ENCODE measurements at regions not wholly inside any gene's neighbourhood (a gene's known extent, or its start where the extent isn't known, plus 50 kb on each side); places are given as distances from the start of the nearest gene placed in this dataset.

DNA sequence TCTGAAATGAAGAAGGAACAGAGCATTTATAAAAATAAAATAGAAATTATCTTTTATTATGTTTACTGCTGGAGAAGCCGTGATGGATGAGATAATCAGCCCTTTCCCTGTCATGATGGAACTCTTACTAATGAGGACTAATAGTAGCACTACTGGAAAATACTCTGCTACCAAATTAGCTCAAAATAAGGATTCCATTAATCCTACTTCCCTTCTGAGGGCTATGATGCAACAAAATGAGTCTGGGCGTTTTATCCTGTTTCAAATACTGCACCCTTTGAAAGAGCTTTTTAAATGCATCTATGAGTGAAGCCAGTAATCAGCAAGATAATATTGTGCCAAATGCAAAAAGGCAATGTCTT is 59.3 kb upstream of the CARMIL1 start:
- no peak for DNase-seq
- Histone ChIP-seq H3K36me3 (no peaks in the 10 kb centered on the region), H3K9me3 (no peaks in the 10 kb centered on the region), H3K27me3 (no peaks in the 10 kb centered on the region), H3K4me1 (peaks cover 0 to 9% (median 8%) of the 10 kb centered on the region in 4 donors), H3K27ac (no peak overlapping the region), H3K4me3 (no peak overlapping the region)
- intact Hi-C loops (cut with DNase I; ENCODE audit: low total_unique reads) = no loop called here
- TF ChIP-seq, protein P1, sequence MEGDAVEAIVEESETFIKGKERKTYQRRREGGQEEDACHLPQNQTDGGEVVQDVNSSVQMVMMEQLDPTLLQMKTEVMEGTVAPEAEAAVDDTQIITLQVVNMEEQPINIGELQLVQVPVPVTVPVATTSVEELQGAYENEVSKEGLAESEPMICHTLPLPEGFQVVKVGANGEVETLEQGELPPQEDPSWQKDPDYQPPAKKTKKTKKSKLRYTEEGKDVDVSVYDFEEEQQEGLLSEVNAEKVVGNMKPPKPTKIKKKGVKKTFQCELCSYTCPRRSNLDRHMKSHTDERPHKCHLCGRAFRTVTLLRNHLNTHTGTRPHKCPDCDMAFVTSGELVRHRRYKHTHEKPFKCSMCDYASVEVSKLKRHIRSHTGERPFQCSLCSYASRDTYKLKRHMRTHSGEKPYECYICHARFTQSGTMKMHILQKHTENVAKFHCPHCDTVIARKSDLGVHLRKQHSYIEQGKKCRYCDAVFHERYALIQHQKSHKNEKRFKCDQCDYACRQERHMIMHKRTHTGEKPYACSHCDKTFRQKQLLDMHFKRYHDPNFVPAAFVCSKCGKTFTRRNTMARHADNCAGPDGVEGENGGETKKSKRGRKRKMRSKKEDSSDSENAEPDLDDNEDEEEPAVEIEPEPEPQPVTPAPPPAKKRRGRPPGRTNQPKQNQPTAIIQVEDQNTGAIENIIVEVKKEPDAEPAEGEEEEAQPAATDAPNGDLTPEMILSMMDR (IDR thresholded peaks at IDR 0.05) = no peak
- WGBS, 5 donors = 54 to 66% (median 62%) methylated on average over 2 of the region's 2 CpGs

DNA sequence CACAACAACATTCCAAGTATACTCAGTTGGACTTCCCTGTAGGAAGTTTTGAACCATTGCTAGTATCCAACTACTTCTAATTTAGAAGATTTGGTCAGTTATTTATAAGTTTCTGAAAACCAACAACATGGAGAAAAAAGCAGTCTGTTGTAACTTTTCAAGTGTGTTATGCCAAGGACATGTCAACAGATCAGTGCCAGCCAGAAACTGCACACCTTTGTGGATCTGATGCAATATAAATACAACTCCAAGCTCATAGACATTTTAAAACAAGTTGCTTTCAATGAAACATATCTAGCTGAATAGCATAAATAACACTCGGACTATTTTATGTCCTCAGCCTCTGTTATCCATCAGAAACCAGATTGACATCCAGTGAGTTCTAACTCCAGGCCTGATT is 58.3 kb upstream of the CARMIL1 start:
- intact Hi-C loops (cut with DNase I; ENCODE audit: low total_unique reads) = no loop called here
- WGBS, 5 donors = 62 to 85% (median 72%) methylated on average over 1 of the region's 1 CpG
- Histone ChIP-seq H3K27me3 (no peaks in the 10 kb centered on the region), H3K27ac (no peak overlapping the region), H3K4me3 (no peak overlapping the region), H3K36me3 (no peaks in the 10 kb centered on the region), H3K9me3 (no peaks in the 10 kb centered on the region), H3K4me1 (peaks cover 0 to 9% (median 8%) of the 10 kb centered on the region in 4 donors)
- TF ChIP-seq POLR2A (IDR thresholded peaks at IDR 0.05) (no peak), EP300 (IDR thresholded peaks at IDR 0.05) (no peak), POLR2AphosphoS5 (IDR thresholded peaks at IDR 0.05) (no peak)
- TF ChIP-seq, protein P1 (IDR thresholded peaks at IDR 0.05) = no peak
- no peak for DNase-seq

DNA sequence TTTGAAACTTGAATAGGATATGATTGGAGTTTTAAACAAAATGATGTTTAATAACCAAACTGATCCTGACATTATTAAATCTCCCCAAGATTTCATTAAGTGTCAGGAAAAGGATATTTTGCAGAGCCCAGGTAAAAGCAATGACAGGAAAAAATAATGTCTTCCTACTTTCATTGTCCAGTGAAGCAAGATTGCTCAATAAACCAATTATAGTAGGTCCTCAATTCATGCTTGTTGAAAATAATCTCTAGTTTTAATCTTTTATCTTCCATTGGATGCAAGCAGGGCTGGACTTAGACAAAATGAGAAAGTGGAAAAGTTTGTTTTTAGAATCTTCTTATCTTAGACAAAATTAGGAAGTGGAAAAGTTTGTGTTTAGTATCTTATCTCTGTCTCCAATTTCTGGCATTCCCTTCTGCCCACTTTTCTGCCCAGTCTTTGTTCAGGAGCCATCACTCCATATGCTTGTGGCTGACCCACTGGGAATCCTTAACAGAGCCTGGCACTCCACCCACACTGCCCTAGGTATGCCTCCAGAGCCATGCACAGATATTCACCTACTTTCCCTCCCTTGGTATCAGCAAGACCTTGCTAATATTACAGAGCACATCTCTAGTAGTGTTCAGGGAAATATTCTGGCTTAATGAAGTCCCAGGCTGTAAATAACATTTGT is 57.0 kb upstream of the CARMIL1 start:
- intact Hi-C loops (cut with DNase I; ENCODE audit: low total_unique reads) = no loop called here
- no peak overlapping the region for H3K4me3 ChIP-seq
- H3K27ac ChIP-seq = no peak overlapping the region
- H3K27me3 ChIP-seq = no peaks in the 10 kb centered on the region
- peaks cover 0 to 9% (median 8%) of the 10 kb centered on the region in 4 donors for H3K4me1 ChIP-seq
- TF ChIP-seq EP300 (IDR thresholded peaks at IDR 0.05) (no peak), POLR2A (IDR thresholded peaks at IDR 0.05) (no peak), POLR2AphosphoS5 (IDR thresholded peaks at IDR 0.05) (no peak)
- TF ChIP-seq, protein P1 (IDR thresholded peaks at IDR 0.05) = no peak
- no peaks in the 10 kb centered on the region for H3K9me3 ChIP-seq
- no peak for DNase-seq
- H3K36me3 ChIP-seq = no peaks in the 10 kb centered on the region

DNA sequence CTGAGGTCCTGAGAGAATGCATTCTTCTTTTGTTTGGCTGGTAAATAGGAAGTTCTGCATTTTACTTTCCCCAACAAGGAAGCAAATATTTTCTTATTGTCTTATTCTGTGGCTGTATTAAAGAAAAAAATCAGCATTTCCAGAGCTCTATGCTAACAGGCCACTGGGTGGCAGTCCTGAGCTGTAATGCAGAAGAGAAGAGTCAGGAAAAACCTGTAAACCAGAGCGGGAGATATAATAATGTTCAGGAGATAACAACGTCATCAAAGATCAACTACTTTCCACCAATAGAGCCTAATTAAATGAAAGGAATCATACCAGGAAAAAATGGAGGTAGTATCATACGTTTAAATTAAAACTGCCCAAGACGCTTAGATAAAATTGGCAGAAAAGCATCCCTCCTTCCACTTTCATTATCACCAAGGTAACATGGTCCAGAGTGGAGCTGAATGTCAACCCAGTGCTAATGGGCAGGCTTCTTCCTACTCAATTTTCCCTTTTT is 55.6 kb upstream of the CARMIL1 start:
- WGBS, 5 donors = 5 to 8% (median 6%) methylated on average over 4 of the region's 4 CpGs
- H3K36me3 ChIP-seq = no peaks in the 10 kb centered on the region
- no peaks in the 10 kb centered on the region for H3K9me3 ChIP-seq
- H3K4me3 ChIP-seq = peak overlapping the region; percentile 7 to 35 (median 21)
- intact Hi-C loops (cut with DNase I; ENCODE audit: low total_unique reads) = no loop called here
- H3K27me3 ChIP-seq = no peaks in the 10 kb centered on the region
- H3K4me1 ChIP-seq = peaks cover 0 to 9% (median 8%) of the 10 kb centered on the region in 4 donors
- TF ChIP-seq, protein P1 (IDR thresholded peaks at IDR 0.05) = peak in 5 of 7 experiments; percentile 72 to 85 (median 77)
- TF ChIP-seq POLR2AphosphoS5 (IDR thresholded peaks at IDR 0.05) = no peak
- peak; percentile 70 to 91 for DNase-seq
- H3K27ac ChIP-seq = no peak overlapping the region
